ENCODE measurements at regions not wholly inside any gene's neighbourhood (a gene's known extent, or its start where the extent isn't known, plus 50 kb on each side); places are given as distances from the start of the nearest gene placed in this dataset.
"Not testable (repeated sequence)": the region's sequence is repeated elsewhere in the genome, so short reads cannot be mapped to it uniquely, and the experiment has no call there.

DNA sequence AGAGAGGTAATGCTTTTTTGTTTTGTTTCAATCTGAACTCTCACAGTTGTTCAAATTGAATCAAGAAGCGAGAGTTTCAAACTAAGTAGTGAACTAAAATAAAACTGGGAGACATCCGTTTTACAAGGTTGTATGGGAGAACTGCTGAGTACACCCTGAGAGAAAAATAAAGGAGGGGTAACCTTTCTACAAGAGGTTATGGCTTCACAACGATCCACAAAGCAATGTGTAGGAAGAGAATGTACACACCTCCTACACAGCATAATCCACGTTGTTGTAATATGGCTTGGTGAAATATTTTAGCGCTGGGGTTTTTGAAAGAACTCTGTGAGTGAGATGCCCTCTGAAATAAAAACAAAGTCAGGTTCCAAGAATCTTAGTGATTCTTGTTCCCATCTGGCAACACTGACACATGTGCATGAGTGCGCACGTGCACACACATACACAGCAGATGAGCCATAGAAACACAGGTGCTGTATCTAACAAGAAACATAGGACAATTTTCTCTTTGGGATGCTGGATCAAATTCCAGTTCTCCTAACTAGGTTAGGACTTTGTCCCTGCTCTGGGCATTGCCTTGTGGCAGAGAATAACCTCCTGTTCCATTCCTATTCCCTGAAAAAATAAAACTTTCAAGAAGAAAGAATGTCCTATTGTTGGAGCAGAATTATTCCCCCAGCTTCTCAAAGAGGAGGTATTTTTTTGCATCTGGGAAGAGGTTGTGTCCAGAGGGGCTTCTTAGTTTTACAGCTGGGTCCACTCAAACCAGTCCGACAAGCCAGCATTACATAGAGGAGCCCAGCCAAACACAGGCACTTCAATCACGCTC, 94.5 kb upstream of the EFNA5 start:
- Histone ChIP-seq H3K27me3 (ENCODE audit: control insufficient read depth, insufficient read depth, low read length) (no peaks in the 10 kb centered on the region), H3K36me3 (replicated peaks; ENCODE audit: control insufficient read depth, insufficient read depth, low read length) (no peaks in the 10 kb centered on the region), H3K4me3 (ENCODE audit: insufficient read depth, low read depth, low read length) (no peak overlapping the region)
- no peak for DNase-seq

DNA sequence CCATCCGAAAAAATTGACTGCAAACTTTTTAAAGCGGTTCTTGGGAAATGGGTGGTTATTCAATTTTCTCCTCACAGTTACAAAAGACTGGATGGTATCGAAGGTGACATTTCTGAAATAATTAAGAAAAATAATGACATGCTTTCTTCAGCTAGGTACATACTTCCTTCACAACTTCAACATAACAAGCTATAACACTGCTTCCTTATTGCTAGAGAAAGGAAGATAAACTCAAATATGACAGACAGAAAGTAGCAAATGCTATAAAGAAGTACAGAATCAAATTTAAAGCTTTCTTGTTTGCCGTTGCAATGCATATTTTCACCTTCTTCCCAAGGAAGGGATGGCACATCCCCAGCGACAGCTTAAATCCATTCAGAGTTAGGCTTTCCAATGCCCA, 93.5 kb upstream of the EFNA5 start:
- H3K36me3 ChIP-seq (replicated peaks; ENCODE audit: control insufficient read depth, insufficient read depth, low read length): no peaks in the 10 kb centered on the region
- H3K4me3 ChIP-seq (ENCODE audit: insufficient read depth, low read depth, low read length): no peak overlapping the region
- DNase-seq: no peak
- no peaks in the 10 kb centered on the region for H3K27me3 ChIP-seq (ENCODE audit: control insufficient read depth, insufficient read depth, low read length)

GRCh38 chr5:107753427-107753826, 82.7 kb upstream of the EFNA5 start:
- Histone ChIP-seq H3K27me3 (ENCODE audit: control insufficient read depth, insufficient read depth, low read length) (no peaks in the 10 kb centered on the region), H3K36me3 (replicated peaks; ENCODE audit: control insufficient read depth, insufficient read depth, low read length) (no peaks in the 10 kb centered on the region), H3K4me3 (ENCODE audit: insufficient read depth, low read depth, low read length) (no peak overlapping the region)
- DNase-seq: no peak

GRCh38 chr5:107744418-107745330, 73.9 kb upstream of the EFNA5 start:
- no peaks in the 10 kb centered on the region for H3K27me3 ChIP-seq (ENCODE audit: control insufficient read depth, insufficient read depth, low read length)
- H3K4me3 ChIP-seq (ENCODE audit: insufficient read depth, low read depth, low read length): no peak overlapping the region
- peak; percentile 40 for DNase-seq
- no peaks in the 10 kb centered on the region for H3K36me3 ChIP-seq (replicated peaks; ENCODE audit: control insufficient read depth, insufficient read depth, low read length)

- H3K27me3 ChIP-seq (ENCODE audit: control insufficient read depth, insufficient read depth, low read length): no peaks in the 10 kb centered on the region
- no peak for DNase-seq
- H3K4me3 ChIP-seq (ENCODE audit: insufficient read depth, low read depth, low read length): no peak overlapping the region
- no peaks in the 10 kb centered on the region for H3K36me3 ChIP-seq (replicated peaks; ENCODE audit: control insufficient read depth, insufficient read depth, low read length)
Measured at GRCh38 chr5:107743373-107744000, 72.8 kb upstream of the EFNA5 start.

DNA sequence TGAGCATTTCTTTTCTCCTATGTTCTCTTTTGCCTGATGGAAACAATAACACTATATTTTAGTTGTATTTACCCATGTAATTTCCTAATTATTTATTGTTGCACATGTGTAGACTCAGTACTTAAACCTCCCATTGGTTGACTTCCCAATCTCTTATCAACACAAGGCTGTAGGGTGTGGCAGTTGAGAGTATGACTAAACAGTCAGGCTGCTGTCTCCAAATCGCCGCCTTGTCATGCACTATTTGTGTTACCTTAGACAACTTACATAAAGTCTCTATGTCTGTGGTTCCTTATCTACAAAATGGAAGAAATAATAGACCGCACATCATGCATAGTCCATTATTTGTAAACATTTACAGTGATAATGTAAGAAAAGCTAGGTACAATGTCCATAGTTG, 68.9 kb upstream of the EFNA5 start:
- Histone ChIP-seq H3K4me3 (ENCODE audit: insufficient read depth, low read depth, low read length) (no peak overlapping the region), H3K36me3 (replicated peaks; ENCODE audit: control insufficient read depth, insufficient read depth, low read length) (no peaks in the 10 kb centered on the region), H3K27me3 (ENCODE audit: control insufficient read depth, insufficient read depth, low read length) (no peaks in the 10 kb centered on the region)
- DNase-seq: no peak

DNA sequence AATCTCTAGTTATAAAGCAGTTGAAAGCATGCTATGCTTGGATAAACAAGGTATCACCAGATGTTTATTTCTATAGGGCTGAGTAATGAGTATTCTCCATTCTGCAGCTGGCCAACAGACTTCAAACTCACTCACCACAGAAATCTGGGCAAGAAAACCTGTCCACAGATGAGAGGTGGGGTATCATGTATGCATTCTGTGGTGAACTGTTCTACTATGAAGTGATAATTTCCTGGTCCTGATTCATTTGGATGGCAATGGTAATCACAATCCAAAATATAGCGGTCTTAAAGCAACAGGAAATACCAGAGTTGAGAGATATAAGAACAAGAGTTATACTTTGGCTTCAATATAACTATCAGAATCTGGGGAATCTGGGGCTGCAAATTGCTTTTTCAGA, 65.9 kb upstream of the EFNA5 start:
- no peak for DNase-seq
- no peaks in the 10 kb centered on the region for H3K36me3 ChIP-seq (replicated peaks; ENCODE audit: control insufficient read depth, insufficient read depth, low read length)
- no peaks in the 10 kb centered on the region for H3K27me3 ChIP-seq (ENCODE audit: control insufficient read depth, insufficient read depth, low read length)
- H3K4me3 ChIP-seq (ENCODE audit: insufficient read depth, low read depth, low read length): no peak overlapping the region

GRCh38 chr5:107736089-107736488, 65.4 kb upstream of the EFNA5 start:
- not testable (repeated sequence) for H3K4me3 ChIP-seq (ENCODE audit: insufficient read depth, low read depth, low read length); H3K36me3 ChIP-seq (replicated peaks; ENCODE audit: control insufficient read depth, insufficient read depth, low read length); DNase-seq; H3K27me3 ChIP-seq (ENCODE audit: control insufficient read depth, insufficient read depth, low read length)

DNA sequence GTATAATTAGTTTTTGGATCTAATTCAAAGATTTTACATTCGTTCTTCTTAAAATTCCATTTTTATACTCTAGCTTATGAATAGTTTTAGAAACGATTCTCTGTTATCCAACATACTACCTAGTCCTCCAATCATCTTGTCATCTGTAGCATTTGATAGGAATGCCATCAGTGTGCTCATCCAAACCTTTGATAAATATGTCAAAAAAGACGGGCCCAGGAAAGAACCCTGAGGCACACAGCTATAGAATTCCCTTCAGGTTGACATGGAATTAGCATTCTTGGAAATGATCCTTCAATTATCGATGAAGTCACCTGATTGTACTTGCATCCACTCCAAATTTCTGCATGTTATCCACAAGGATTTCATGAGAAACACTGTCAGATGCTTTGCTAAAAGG, 64.8 kb upstream of the EFNA5 start:
- DNase-seq: no peak
- no peaks in the 10 kb centered on the region for H3K36me3 ChIP-seq (replicated peaks; ENCODE audit: control insufficient read depth, insufficient read depth, low read length)
- no peaks in the 10 kb centered on the region for H3K27me3 ChIP-seq (ENCODE audit: control insufficient read depth, insufficient read depth, low read length)
- no peak overlapping the region for H3K4me3 ChIP-seq (ENCODE audit: insufficient read depth, low read depth, low read length)

- no peak for DNase-seq
- Histone ChIP-seq H3K36me3 (replicated peaks; ENCODE audit: control insufficient read depth, insufficient read depth, low read length) (no peaks in the 10 kb centered on the region), H3K27me3 (ENCODE audit: control insufficient read depth, insufficient read depth, low read length) (no peaks in the 10 kb centered on the region), H3K4me3 (ENCODE audit: insufficient read depth, low read depth, low read length) (no peak overlapping the region)
Measured at GRCh38 chr5:107726896-107727295, 56.2 kb upstream of the EFNA5 start.

DNA sequence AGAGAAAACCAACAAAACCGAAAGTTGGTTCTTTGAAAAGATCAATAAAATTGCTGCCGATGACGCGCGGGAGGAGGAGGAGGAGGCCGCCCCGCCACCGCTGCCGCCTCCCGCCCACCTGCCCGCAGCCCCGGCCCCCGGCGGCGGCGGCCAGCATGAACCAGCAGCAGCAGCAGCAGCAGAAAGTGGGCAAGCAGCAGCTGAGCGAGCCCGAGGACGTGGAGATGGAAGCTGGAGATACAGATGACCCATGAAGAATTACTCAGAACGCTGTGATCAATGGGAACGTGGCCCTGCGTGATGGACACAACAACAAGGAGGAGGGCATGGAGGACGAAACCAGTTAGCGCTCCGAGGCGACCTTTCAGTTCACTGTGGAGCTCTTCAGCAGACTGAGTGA, 53.9 kb upstream of the EFNA5 start:
- DNase-seq: peak; percentile 15
- Histone ChIP-seq H3K36me3 (replicated peaks; ENCODE audit: control insufficient read depth, insufficient read depth, low read length) (no peaks in the 10 kb centered on the region), H3K27me3 (ENCODE audit: control insufficient read depth, insufficient read depth, low read length) (no peaks in the 10 kb centered on the region), H3K4me3 (ENCODE audit: insufficient read depth, low read depth, low read length) (no peak overlapping the region)

DNA sequence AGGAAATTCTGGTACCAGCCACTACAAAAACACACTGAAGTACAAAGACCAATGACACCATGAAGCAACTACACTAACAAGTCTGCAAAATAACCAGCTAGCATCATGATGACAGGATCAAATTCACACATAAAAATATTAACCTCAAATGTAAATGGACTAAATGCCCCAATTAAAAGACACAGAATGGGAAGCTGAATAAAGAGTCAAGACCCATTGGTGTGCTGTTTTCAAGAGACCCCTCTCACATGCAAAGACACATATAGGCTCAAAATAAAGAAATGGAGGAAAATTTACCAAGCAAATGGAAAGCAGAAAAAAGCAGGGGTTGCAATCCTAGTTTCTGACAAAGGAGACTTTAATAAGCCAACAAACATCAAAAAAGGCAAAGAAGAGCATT, 50.5 kb upstream of the EFNA5 start:
- DNase-seq; H3K36me3 ChIP-seq (replicated peaks; ENCODE audit: control insufficient read depth, insufficient read depth, low read length); H3K27me3 ChIP-seq (ENCODE audit: control insufficient read depth, insufficient read depth, low read length); H3K4me3 ChIP-seq (ENCODE audit: insufficient read depth, low read depth, low read length): not testable (repeated sequence)

Measured in H7 (cell line).